OCI-LY1 (cell line): ENCODE measurements at regions not wholly inside any gene's neighbourhood (a gene's known extent, or its start where the extent isn't known, plus 50 kb on each side); places are given as distances from the start of the nearest gene placed in this dataset.

Experiments
- H2AFZ ChIP-seq: fragments of 200-600 bp; sonication (generic), shearing (Covaris generic); 2 replicates; pipeline ENCODE4 v1.6.0; 2014; ENCODE audit warnings: antibody characterized with exemption, mild to moderate bottlenecking, low read length
- H3F3A ChIP-seq: fragments of 200-600 bp; sonication (generic), shearing (Covaris generic); 2 replicates; pipeline ENCODE4 v1.6.0; 2014; ENCODE audit warnings: mild to moderate bottlenecking, antibody characterized with exemption, low read length, moderate library complexity; ENCODE audit not compliant: insufficient read depth
- H3K27ac ChIP-seq: fragments of 200-600 bp; sonication (generic); 2 replicates; pipeline ENCODE4 v1.5.1; 2014; ENCODE audit warnings: low read length, mixed run types, mild to moderate bottlenecking, low read depth; ENCODE audit not compliant: poor library complexity, severe bottlenecking
- H3K27me3 ChIP-seq: fragments of 200-600 bp; sonication (generic); 2 replicates; pipeline ENCODE4 v1.6.0; 2014; ENCODE audit warnings: antibody characterized with exemption, mild to moderate bottlenecking, low read length, moderate library complexity; ENCODE audit not compliant: insufficient read depth
- H3K36me3 ChIP-seq: fragments of 200-600 bp; sonication (generic); 2 replicates; pipeline ENCODE4 v1.6.1; 2014; ENCODE audit warnings: mild to moderate bottlenecking, antibody characterized with exemption, low read length, moderate library complexity, mixed read lengths; ENCODE audit not compliant: insufficient read depth
- H3K4me1 ChIP-seq: fragments of 200-600 bp; sonication (generic); 2 replicates; pipeline ENCODE4 v1.5.1; 2014; ENCODE audit warnings: mild to moderate bottlenecking, low read length, moderate library complexity; ENCODE audit not compliant: insufficient read depth, severe bottlenecking
- H3K4me2 ChIP-seq: fragments of 200-600 bp; sonication (generic), shearing (Covaris generic); 2 replicates; pipeline ENCODE4 v1.6.1; 2014; ENCODE audit warnings: low read length
- H3K4me3 ChIP-seq: fragments of 200-600 bp; sonication (generic); 2 replicates; pipeline ENCODE4 v1.5.1; 2014; ENCODE audit warnings: low read length, low read depth, mild to moderate bottlenecking, mixed read lengths; ENCODE audit not compliant: poor library complexity, severe bottlenecking
- H3K79me2 ChIP-seq: fragments of 200-600 bp; shearing (Covaris generic); 2 replicates; pipeline ENCODE4 v1.6.1; 2016; ENCODE audit warnings: mixed run types, low read length, mixed read lengths; ENCODE audit not compliant: insufficient read depth
- H3K9ac ChIP-seq: fragments of 200-600 bp; sonication (generic), shearing (Covaris generic); 2 replicates; pipeline ENCODE4 v1.6.1; 2014; ENCODE audit warnings: mild to moderate bottlenecking, low read length, mixed read lengths
- H3K9me2 ChIP-seq: fragments of 200-600 bp; sonication (generic), shearing (Covaris generic); 2 replicates; pipeline ENCODE4 v1.6.1; 2014; ENCODE audit warnings: low read depth, mild to moderate bottlenecking, low read length, mixed read lengths
- H3K9me3 ChIP-seq: fragments of 200-600 bp; shearing (Covaris generic); 2 replicates; pipeline ENCODE4 v1.6.1; 2014; ENCODE audit warnings: low read length, mixed read lengths
- H4K20me1 ChIP-seq: fragments of 200-600 bp; sonication (generic), shearing (Covaris generic); 2 replicates; pipeline ENCODE4 v1.6.0; 2016; ENCODE audit warnings: mild to moderate bottlenecking, low read length; ENCODE audit not compliant: insufficient read depth
- EZH2 ChIP-seq: fragments of 200-600 bp; sonication (generic), shearing (Covaris generic); IDR thresholded peaks from 2 replicates; pipeline ENCODE4 v1.8.0; 2017; ENCODE audit warnings: borderline replicate concordance, mixed run types, mild to moderate bottlenecking, antibody characterized with exemption, low read length, moderate library complexity, mixed read lengths
- TF ChIP-seq, protein P1 (sequence below): fragments of 200-600 bp; sonication (generic), shearing (Covaris generic); IDR thresholded peaks from 2 replicates; pipeline ENCODE4 v1.5.1; 2017; ENCODE audit warnings: mild to moderate bottlenecking, antibody characterized with exemption, low read length, moderate library complexity, mixed read lengths

GRCh38 chr5:67341478-67341877 is 144.9 kb upstream of the CD180 start:
- H4K20me1 ChIP-seq: no peaks in the 10 kb centered on the region

DNA sequence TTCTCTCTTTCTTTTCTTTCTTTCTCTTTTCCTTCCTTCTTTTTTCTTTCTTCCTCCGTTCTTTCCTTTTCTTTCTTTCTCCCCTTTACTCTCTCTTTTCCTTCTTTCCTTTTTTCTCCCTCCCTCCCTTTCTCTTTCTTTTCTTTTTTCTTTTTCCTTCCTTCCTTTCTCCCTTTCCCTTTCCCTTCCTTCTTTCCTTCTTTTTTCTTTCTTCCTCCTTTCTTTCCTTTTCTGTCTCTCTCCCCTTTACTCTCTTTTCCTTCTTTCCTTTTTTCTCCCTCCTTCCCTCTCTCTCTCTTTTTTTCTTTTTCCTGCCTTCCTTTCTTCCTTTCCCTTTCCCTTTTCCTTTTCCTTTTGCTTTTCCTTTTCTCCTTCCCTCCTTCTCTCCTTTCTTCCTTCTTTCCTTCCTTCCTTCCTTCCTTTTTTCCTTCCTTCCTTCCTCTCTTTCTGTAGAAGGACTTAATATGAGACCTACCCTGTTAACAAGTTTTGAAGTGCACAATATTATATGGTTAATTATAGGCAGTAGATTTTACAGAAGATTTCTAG is 142.7 kb upstream of the CD180 start:
- Histone ChIP-seq H3F3A (no peaks in the 10 kb centered on the region), H3K4me3 (no peak overlapping the region), H3K9ac (no peak overlapping the region), H2AFZ (no peak overlapping the region), H3K36me3 (no peaks in the 10 kb centered on the region), H3K4me2 (no peak overlapping the region), H3K9me3 (no peaks in the 10 kb centered on the region), H3K9me2 (no peaks in the 10 kb centered on the region), H3K4me1 (no peaks in the 10 kb centered on the region), H3K79me2 (no peaks in the 10 kb centered on the region), H4K20me1 (no peaks in the 10 kb centered on the region), H3K27ac (no peak overlapping the region), H3K27me3 (no peaks in the 10 kb centered on the region)
- TF ChIP-seq, protein P1, sequence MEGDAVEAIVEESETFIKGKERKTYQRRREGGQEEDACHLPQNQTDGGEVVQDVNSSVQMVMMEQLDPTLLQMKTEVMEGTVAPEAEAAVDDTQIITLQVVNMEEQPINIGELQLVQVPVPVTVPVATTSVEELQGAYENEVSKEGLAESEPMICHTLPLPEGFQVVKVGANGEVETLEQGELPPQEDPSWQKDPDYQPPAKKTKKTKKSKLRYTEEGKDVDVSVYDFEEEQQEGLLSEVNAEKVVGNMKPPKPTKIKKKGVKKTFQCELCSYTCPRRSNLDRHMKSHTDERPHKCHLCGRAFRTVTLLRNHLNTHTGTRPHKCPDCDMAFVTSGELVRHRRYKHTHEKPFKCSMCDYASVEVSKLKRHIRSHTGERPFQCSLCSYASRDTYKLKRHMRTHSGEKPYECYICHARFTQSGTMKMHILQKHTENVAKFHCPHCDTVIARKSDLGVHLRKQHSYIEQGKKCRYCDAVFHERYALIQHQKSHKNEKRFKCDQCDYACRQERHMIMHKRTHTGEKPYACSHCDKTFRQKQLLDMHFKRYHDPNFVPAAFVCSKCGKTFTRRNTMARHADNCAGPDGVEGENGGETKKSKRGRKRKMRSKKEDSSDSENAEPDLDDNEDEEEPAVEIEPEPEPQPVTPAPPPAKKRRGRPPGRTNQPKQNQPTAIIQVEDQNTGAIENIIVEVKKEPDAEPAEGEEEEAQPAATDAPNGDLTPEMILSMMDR: no peak
- TF ChIP-seq EZH2: no peak

More at GRCh38 chr5:67341478-67341877, 144.9 kb upstream of the CD180 start:
- H3K9me2 ChIP-seq: no peaks in the 10 kb centered on the region
- no peaks in the 10 kb centered on the region for H3K79me2 ChIP-seq
- H3K27ac ChIP-seq: no peak overlapping the region
- TF ChIP-seq EZH2: no peak
- TF ChIP-seq, protein P1: no peak
- H3K36me3 ChIP-seq: no peaks in the 10 kb centered on the region
- H3K9me3 ChIP-seq: no peaks in the 10 kb centered on the region
- no peak overlapping the region for H2AFZ ChIP-seq
- H3K9ac ChIP-seq: no peak overlapping the region
- no peaks in the 10 kb centered on the region for H3K27me3 ChIP-seq
- no peaks in the 10 kb centered on the region for H3F3A ChIP-seq
- H3K4me1 ChIP-seq: no peaks in the 10 kb centered on the region
- no peak overlapping the region for H3K4me3 ChIP-seq
- no peak overlapping the region for H3K4me2 ChIP-seq

- H3K9me2 ChIP-seq: no peaks in the 10 kb centered on the region
- no peak for TF ChIP-seq EZH2
- TF ChIP-seq, protein P1: no peak
- H3K27me3 ChIP-seq: no peaks in the 10 kb centered on the region
- H3K36me3 ChIP-seq: no peaks in the 10 kb centered on the region
- no peak overlapping the region for H3K4me3 ChIP-seq
- no peak overlapping the region for H3K4me2 ChIP-seq
- no peaks in the 10 kb centered on the region for H3K4me1 ChIP-seq
- H4K20me1 ChIP-seq: no peaks in the 10 kb centered on the region
- no peak overlapping the region for H3K9ac ChIP-seq
- no peak overlapping the region for H2AFZ ChIP-seq
- H3F3A ChIP-seq: no peaks in the 10 kb centered on the region
- H3K9me3 ChIP-seq: no peaks in the 10 kb centered on the region
- H3K79me2 ChIP-seq: no peaks in the 10 kb centered on the region
- H3K27ac ChIP-seq: no peak overlapping the region
These were observed 141.8 kb upstream of the CD180 start for GRCh38 chr5:67338421-67338820.
